ENCODE measurements at regions not wholly inside any gene's neighbourhood (a gene's known extent, or its start where the extent isn't known, plus 50 kb on each side); places are given as distances from the start of the nearest gene placed in this dataset.
A peak's percentile ranks its signal among the peaks of the same experiment; 100 is the strongest.

- Histone ChIP-seq H3K27ac (ENCODE audit: extremely low read depth, low read depth, low read length) (no peak overlapping the region), H3K4me1 (ENCODE audit: control insufficient read depth, insufficient read depth, low read length) (no peaks in the 10 kb centered on the region), H3K4me3 (ENCODE audit: low read depth, low read length) (no peak overlapping the region), H3K9me3 (ENCODE audit: control insufficient read depth, insufficient read depth, low read depth, low read length) (no peaks in the 10 kb centered on the region), H3K36me3 (ENCODE audit: control insufficient read depth in 2 of 2, insufficient read depth in 1 of 2, low read length in 2 of 2) (no peaks in the 10 kb centered on the region)
- TF ChIP-seq ZFP41 (tag by site-specific recombination; IDR thresholded peaks at IDR 0.05; ENCODE audit: borderline replicate concordance) (no peak), ZNF501 (tag by site-specific recombination; IDR thresholded peaks at IDR 0.05) (no peak), ZNF664 (tag by site-specific recombination; IDR thresholded peaks at IDR 0.05) (peak; percentile 29; the same call in 1 of the 2 replicates), ZNF416 (tag by site-specific recombination; IDR thresholded peaks at IDR 0.05) (no peak)
- ChIA-PET CTCF (interaction anchor here (1.3 kb wide), 1 partner anchor 54 kb away, joined by 4 read pairs; no protein-coding TSS in a partner anchor), POLR2A (no interaction called here)
Observed at GRCh38 chr1:24252185-24252780, 65.2 kb upstream of the IFNLR1 start.

DNA sequence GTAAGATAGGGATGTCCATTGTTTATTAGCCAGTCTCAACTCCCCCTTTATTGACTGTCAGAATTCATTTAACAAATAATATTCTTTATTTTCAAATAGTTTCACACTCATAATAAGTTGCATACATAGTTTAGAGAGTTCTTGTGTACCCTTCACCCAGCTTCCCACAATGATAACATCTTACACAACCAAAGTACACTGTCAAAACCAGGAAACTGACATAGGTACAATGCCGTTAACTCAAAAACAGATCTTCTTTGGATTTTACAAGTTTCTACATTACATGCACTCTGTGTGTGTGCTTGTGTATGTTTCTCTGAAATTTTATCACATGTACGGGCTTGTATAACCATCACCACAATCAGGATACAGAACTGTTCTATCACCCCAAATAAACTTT lies 64.4 kb upstream of the IFNLR1 start:
- H3K36me3 ChIP-seq (ENCODE audit: control insufficient read depth in 2 of 2, insufficient read depth in 1 of 2, low read length in 2 of 2): no peaks in the 10 kb centered on the region
- no peak overlapping the region for H3K27ac ChIP-seq (ENCODE audit: extremely low read depth, low read depth, low read length)
- no peak overlapping the region for H3K4me3 ChIP-seq (ENCODE audit: low read depth, low read length)
- CTCF ChIA-PET: interaction anchor here (0.5 kb wide), 2 partner anchors 12 to 490 kb away, joined by 3 read pairs; no protein-coding TSS in a partner anchor
- POLR2A ChIA-PET: no interaction called here
- H3K4me1 ChIP-seq (ENCODE audit: control insufficient read depth, insufficient read depth, low read length): no peaks in the 10 kb centered on the region
- no peaks in the 10 kb centered on the region for H3K9me3 ChIP-seq (ENCODE audit: control insufficient read depth, insufficient read depth, low read depth, low read length)
- no peak for TF ChIP-seq ZBTB26 (tag by site-specific recombination; optimal IDR thresholded peaks at IDR 0.05)
- TF ChIP-seq SETDB1 (IDR thresholded peaks at IDR 0.05; ENCODE audit: insufficient read length, low read length): peak; percentile 43
- TF ChIP-seq ZNF529 (tag by site-specific recombination; IDR thresholded peaks at IDR 0.05; ENCODE audit: insufficient replicate concordance): peak; percentile 100

- Histone ChIP-seq H3K4me1 (ENCODE audit: control insufficient read depth, insufficient read depth, low read length) (no peaks in the 10 kb centered on the region), H3K27ac (ENCODE audit: extremely low read depth, low read depth, low read length) (no peak overlapping the region), H3K36me3 (ENCODE audit: control insufficient read depth in 2 of 2, insufficient read depth in 1 of 2, low read length in 2 of 2) (no peaks in the 10 kb centered on the region), H3K4me3 (ENCODE audit: low read depth, low read length) (no peak overlapping the region), H3K9me3 (ENCODE audit: control insufficient read depth, insufficient read depth, low read depth, low read length) (no peaks in the 10 kb centered on the region)
- ChIA-PET CTCF (interaction anchor here (0.5 to 0.6 kb wide), 2 partner anchors 12 to 46 kb away, joined by 3 to 4 read pairs; no protein-coding TSS in a partner anchor), POLR2A (no interaction called here)
- TF ChIP-seq ZFHX2 (tag by site-specific recombination; conservative IDR thresholded peaks at IDR 0.05) (no peak), GLI4 (tag by site-specific recombination; IDR thresholded peaks at IDR 0.05) (no peak), ZNF549 (tag by site-specific recombination; IDR thresholded peaks at IDR 0.05) (no peak), ZNF837 (tag by site-specific recombination; IDR thresholded peaks at IDR 0.05) (no peak), ZEB2 (tag by site-specific recombination; IDR thresholded peaks at IDR 0.05) (no peak)
Observed at GRCh38 chr1:24250791-24251190, 63.7 kb upstream of the IFNLR1 start.

GRCh38 chr1:24250224-24250623 lies 63.1 kb upstream of the IFNLR1 start:
- Histone ChIP-seq H3K36me3 (ENCODE audit: control insufficient read depth in 2 of 2, insufficient read depth in 1 of 2, low read length in 2 of 2) (no peaks in the 10 kb centered on the region), H3K4me1 (ENCODE audit: control insufficient read depth, insufficient read depth, low read length) (no peaks in the 10 kb centered on the region), H3K27ac (ENCODE audit: extremely low read depth, low read depth, low read length) (no peak overlapping the region), H3K9me3 (ENCODE audit: control insufficient read depth, insufficient read depth, low read depth, low read length) (no peaks in the 10 kb centered on the region), H3K4me3 (ENCODE audit: low read depth, low read length) (no peak overlapping the region)
- POLR2A ChIA-PET: no interaction called here
- CTCF ChIA-PET: interaction anchor here (2.4 kb wide), 1 partner anchor 141 kb away, joined by 6 read pairs; no protein-coding TSS in a partner anchor
- TF ChIP-seq, protein P1, sequence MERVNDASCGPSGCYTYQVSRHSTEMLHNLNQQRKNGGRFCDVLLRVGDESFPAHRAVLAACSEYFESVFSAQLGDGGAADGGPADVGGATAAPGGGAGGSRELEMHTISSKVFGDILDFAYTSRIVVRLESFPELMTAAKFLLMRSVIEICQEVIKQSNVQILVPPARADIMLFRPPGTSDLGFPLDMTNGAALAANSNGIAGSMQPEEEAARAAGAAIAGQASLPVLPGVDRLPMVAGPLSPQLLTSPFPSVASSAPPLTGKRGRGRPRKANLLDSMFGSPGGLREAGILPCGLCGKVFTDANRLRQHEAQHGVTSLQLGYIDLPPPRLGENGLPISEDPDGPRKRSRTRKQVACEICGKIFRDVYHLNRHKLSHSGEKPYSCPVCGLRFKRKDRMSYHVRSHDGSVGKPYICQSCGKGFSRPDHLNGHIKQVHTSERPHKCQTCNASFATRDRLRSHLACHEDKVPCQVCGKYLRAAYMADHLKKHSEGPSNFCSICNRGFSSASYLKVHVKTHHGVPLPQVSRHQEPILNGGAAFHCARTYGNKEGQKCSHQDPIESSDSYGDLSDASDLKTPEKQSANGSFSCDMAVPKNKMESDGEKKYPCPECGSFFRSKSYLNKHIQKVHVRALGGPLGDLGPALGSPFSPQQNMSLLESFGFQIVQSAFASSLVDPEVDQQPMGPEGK (tag by site-specific recombination; IDR thresholded peaks at IDR 0.05): no peak
- no peak for TF ChIP-seq TRIM28 (IDR thresholded peaks at IDR 0.05; ENCODE audit: borderline replicate concordance, low read length)
- no peak for TF ChIP-seq MEIS1 (CRISPR knock-in tag; IDR thresholded peaks at IDR 0.05; ENCODE audit: borderline replicate concordance)
- no peak for TF ChIP-seq ZBTB21 (tag by site-specific recombination; IDR thresholded peaks at IDR 0.05)
- no peak for TF ChIP-seq ZNF792 (tag by site-specific recombination; IDR thresholded peaks at IDR 0.05)
- no peak for TF ChIP-seq ZNF488 (tag by site-specific recombination; IDR thresholded peaks at IDR 0.05)
- TF ChIP-seq, protein P2, sequence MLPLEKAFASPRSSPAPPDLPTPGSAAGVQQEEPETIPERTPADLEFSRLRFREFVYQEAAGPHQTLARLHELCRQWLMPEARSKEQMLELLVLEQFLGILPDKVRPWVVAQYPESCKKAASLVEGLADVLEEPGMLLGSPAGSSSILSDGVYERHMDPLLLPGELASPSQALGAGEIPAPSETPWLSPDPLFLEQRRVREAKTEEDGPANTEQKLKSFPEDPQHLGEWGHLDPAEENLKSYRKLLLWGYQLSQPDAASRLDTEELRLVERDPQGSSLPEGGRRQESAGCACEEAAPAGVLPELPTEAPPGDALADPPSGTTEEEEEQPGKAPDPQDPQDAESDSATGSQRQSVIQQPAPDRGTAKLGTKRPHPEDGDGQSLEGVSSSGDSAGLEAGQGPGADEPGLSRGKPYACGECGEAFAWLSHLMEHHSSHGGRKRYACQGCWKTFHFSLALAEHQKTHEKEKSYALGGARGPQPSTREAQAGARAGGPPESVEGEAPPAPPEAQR (tag by site-specific recombination; IDR thresholded peaks at IDR 0.05): no peak
- no peak for TF ChIP-seq KLF1 (tag by site-specific recombination; IDR thresholded peaks at IDR 0.05)
- TF ChIP-seq GLIS1 (tag by site-specific recombination; IDR thresholded peaks at IDR 0.05): no peak
- TF ChIP-seq TCF7L2 (IDR thresholded peaks at IDR 0.05; ENCODE audit: borderline replicate concordance, low read depth, low read length): no peak
- TF ChIP-seq KLF9 (tag by site-specific recombination; IDR thresholded peaks at IDR 0.05; ENCODE audit: low read depth): no peak
- no peak for TF ChIP-seq ZNF311 (tag by site-specific recombination; IDR thresholded peaks at IDR 0.05; ENCODE audit: borderline replicate concordance)

Data from HEK293 (cell line).